CD14-positive monocyte (primary cell): ENCODE measurements at regions not wholly inside any gene's neighbourhood (a gene's known extent, or its start where the extent isn't known, plus 50 kb on each side); places are given as distances from the start of the nearest gene placed in this dataset.

Source experiments
- DNase-seq, 3 donors: peaks; one replicate each; pipeline ENCODE4 v3.0.0-alpha.2; 2011 to 2022
- H2AFZ ChIP-seq: 2 replicates; pipeline ENCODE4 v1.6.0; 2012; ENCODE audit warnings: mild to moderate bottlenecking, low read depth, low read length, inconsistent platforms; ENCODE audit not compliant: insufficient read depth, poor library complexity, severe bottlenecking
- H3K27ac ChIP-seq, 2 donors: 1 replicate in 1 of 2; 2 replicates in 1 of 2; pipeline ENCODE4 v1.5.1; 2012 to 2013; ENCODE audit warnings: low read length in 2 of 2, control low read depth in 1 of 2, inconsistent platforms in 1 of 2, low read depth in 1 of 2, mild to moderate bottlenecking in 1 of 2
- H3K27me3 ChIP-seq, 2 donors: one replicate each; pipeline versions ENCODE4 v1.6.0 to v1.6.1; 2011 to 2013; ENCODE audit warnings: low read length in 2 of 2; ENCODE audit not compliant: control insufficient read depth in 2 of 2, insufficient read depth in 2 of 2
- H3K36me3 ChIP-seq, 2 donors: replicated peaks in 1 of 2; 1 replicate in 1 of 2; 2 replicates in 1 of 2; pipeline versions ENCODE4 v1.5.1 to v1.6.1; 2012 to 2013; ENCODE audit warnings: low read length in 2 of 2, control low read depth in 1 of 2, inconsistent platforms in 1 of 2, mild to moderate bottlenecking in 1 of 2; ENCODE audit not compliant: insufficient read depth in 2 of 2, control insufficient read depth in 1 of 2
- H3K4me1 ChIP-seq, 2 donors: 1 replicate in 1 of 2; 2 replicates in 1 of 2; pipeline versions ENCODE4 v1.5.1 to v1.6.1; 2012 to 2013; ENCODE audit warnings: low read length in 2 of 2, control low read depth in 1 of 2, inconsistent platforms in 1 of 2, mild to moderate bottlenecking in 1 of 2, moderate library complexity in 1 of 2; ENCODE audit not compliant: insufficient read depth in 2 of 2, control insufficient read depth in 1 of 2
- H3K4me2 ChIP-seq: replicated peaks from 2 replicates; pipeline ENCODE3; 2012; ENCODE audit warnings: low read length, moderate library complexity, mild to moderate bottlenecking; ENCODE audit not compliant: poor library complexity, severe bottlenecking; ENCODE audit errors: extremely low read depth
- H3K4me3 ChIP-seq, 3 experiments: fragments of 200-600 bp in 1 of 3; sonication (generic) in 1 of 3; replicated peaks in 1 of 3; 1 replicate in 2 of 3; 2 replicates in 1 of 3; pipeline ENCODE4 v1.5.1; 2011 to 2013; ENCODE audit warnings: low read length in 3 of 3, mild to moderate bottlenecking in 3 of 3, control low read depth in 2 of 3, low read depth in 2 of 3, inconsistent platforms in 1 of 3, moderate library complexity in 1 of 3
- H3K79me2 ChIP-seq: 2 replicates; pipeline ENCODE4 v1.6.0; 2012; ENCODE audit warnings: mild to moderate bottlenecking, control low read depth, inconsistent platforms, low read length, moderate library complexity; ENCODE audit not compliant: insufficient read depth
- H3K9ac ChIP-seq: 2 replicates; pipeline ENCODE4 v1.6.0; 2017; ENCODE audit warnings: low read length, mild to moderate bottlenecking; ENCODE audit not compliant: insufficient read depth, poor library complexity, severe bottlenecking
- H3K9me3 ChIP-seq, 2 donors: replicated peaks in 1 of 2; 1 replicate in 1 of 2; 2 replicates in 1 of 2; pipeline versions ENCODE4 v1.5.1 to v1.6.1; 2012 to 2013; ENCODE audit warnings: low read length in 2 of 2, control low read depth in 1 of 2; ENCODE audit not compliant: control insufficient read depth in 1 of 2, insufficient read depth in 1 of 2
- H4K20me1 ChIP-seq: 2 replicates; pipeline ENCODE4 v1.6.0; 2012; ENCODE audit warnings: mild to moderate bottlenecking, low read length, control low read depth, moderate library complexity; ENCODE audit not compliant: insufficient read depth
- H3K27ac Mint-ChIP-seq, 7 donors: one replicate each; pipeline ENCODE4 v1.8.0; 2020; ENCODE audit warnings: mild to moderate bottlenecking in 7 of 7, mixed read lengths in 7 of 7, moderate library complexity in 6 of 7, inconsistent platforms in 2 of 7
- H3K27me3 Mint-ChIP-seq, 3 donors: one replicate each; pipeline ENCODE4 v1.8.0; 2021 to 2022; ENCODE audit warnings: low read depth in 3 of 3, mild to moderate bottlenecking in 3 of 3, mixed read lengths in 3 of 3, moderate library complexity in 3 of 3, inconsistent platforms in 1 of 3
- H3K36me3 Mint-ChIP-seq, 2 donors: one replicate each; pipeline ENCODE4 v1.8.0; 2020; ENCODE audit warnings: mixed read lengths in 2 of 2, inconsistent platforms in 1 of 2, mild to moderate bottlenecking in 1 of 2
- H3K4me1 Mint-ChIP-seq: one replicate; pipeline ENCODE4 v1.8.0; 2020; ENCODE audit warnings: mild to moderate bottlenecking, mixed read lengths
- H3K4me3 Mint-ChIP-seq, 2 donors: one replicate each; pipeline ENCODE4 v1.8.0; 2020; ENCODE audit warnings: mild to moderate bottlenecking in 2 of 2, mixed read lengths in 2 of 2, moderate library complexity in 1 of 2
- H3K9me3 Mint-ChIP-seq, 7 donors: one replicate each; pipeline ENCODE4 v1.8.0; 2020 to 2022; ENCODE audit warnings: mixed read lengths in 7 of 7, mild to moderate bottlenecking in 6 of 7, moderate library complexity in 6 of 7, inconsistent platforms in 2 of 7
- CTCF ChIP-seq: fragments of 200-600 bp; IDR thresholded peaks from one replicate; pipeline ENCODE4 v1.8.0; 2022; ENCODE audit warnings: antibody characterized with exemption, mild to moderate bottlenecking
- WGBS: methylation state at CpG from one replicate; pipeline ENCODE4 v1.1.5; 2013; ENCODE audit warnings: missing lambda C conversion rate; ENCODE audit not compliant: insufficient coverage; 5-methylcytosine and 5-hydroxymethylcytosine counted together
- intact Hi-C, 2 donors: fragments of 100-400 bp; cut with micrococcal nuclease; formaldehyde crosslinking; loops; one replicate each; pipeline versions ENCODE4 v1.15.0 to v1.15.1; 2023

- no peaks in the 10 kb centered on the region for H3K9me3 ChIP-seq
- no CpG with 5 or more reads among the region's 2 CpGs for WGBS
- no peaks in the 10 kb centered on the region for H3K79me2 ChIP-seq
Measured at GRCh38 chr5:2027790-2028189, 145.1 kb upstream of the IRX4 start.

GRCh38 chr5:2024986-2025721 lies 142.4 kb upstream of the IRX4 start:
- Histone ChIP-seq H4K20me1 (no peaks in the 10 kb centered on the region), H3K79me2 (no peaks in the 10 kb centered on the region), H3K4me2 (no peak overlapping the region), H3K9ac (no peak overlapping the region), H2AFZ (no peak overlapping the region), H3K27me3 (peaks cover 0 to 2% of the 10 kb centered on the region in 2 donors), H3K36me3 (no peaks in the 10 kb centered on the region), H3K9me3 (no peaks in the 10 kb centered on the region), H3K4me3 (no peak overlapping the region), H3K27ac (no peak overlapping the region), H3K4me1 (no peaks in the 10 kb centered on the region)
- WGBS = 70% methylated on average over 13 of the region's 13 CpGs
- peaks cover 4 to 9% (median 8%) of the 10 kb centered on the region in 3 donors for H3K27me3 Mint-ChIP-seq
- TF ChIP-seq CTCF = no peak
- no peaks in the 10 kb centered on the region for H3K36me3 Mint-ChIP-seq
- H3K4me1 Mint-ChIP-seq = no peaks in the 10 kb centered on the region
- H3K27ac Mint-ChIP-seq = no peak overlapping the region
- intact Hi-C loops = no loop called here
- peaks cover 0 to 3% (median 1%) of the 10 kb centered on the region in 7 donors for H3K9me3 Mint-ChIP-seq
- no peak overlapping the region for H3K4me3 Mint-ChIP-seq
- no peak for DNase-seq

More at GRCh38 chr5:2027790-2028189, 145.1 kb upstream of the IRX4 start:
- Histone ChIP-seq H3K27ac (no peak overlapping the region), H3K4me1 (no peaks in the 10 kb centered on the region), H3K9ac (no peak overlapping the region), H3K4me3 (no peak overlapping the region), H3K4me2 (no peak overlapping the region), H3K27me3 (peaks cover 0 to 2% of the 10 kb centered on the region in 2 donors), H2AFZ (no peak overlapping the region), H4K20me1 (no peaks in the 10 kb centered on the region), H3K36me3 (no peaks in the 10 kb centered on the region)
- TF ChIP-seq CTCF = no peak
- no peak for DNase-seq
- intact Hi-C loops = no loop called here
- H3K27me3 Mint-ChIP-seq = peaks cover 4 to 7% (median 5%) of the 10 kb centered on the region in 3 donors
- no peak overlapping the region for H3K27ac Mint-ChIP-seq
- no peaks in the 10 kb centered on the region for H3K4me1 Mint-ChIP-seq
- no peaks in the 10 kb centered on the region for H3K36me3 Mint-ChIP-seq
- H3K4me3 Mint-ChIP-seq = no peak overlapping the region
- H3K9me3 Mint-ChIP-seq = peaks cover 0 to 3% (median 1%) of the 10 kb centered on the region in 7 donors
